Fibroblast of lung (primary cell): ENCODE measurements at regions not wholly inside any gene's neighbourhood (a gene's known extent, or its start where the extent isn't known, plus 50 kb on each side); places are given as distances from the start of the nearest gene placed in this dataset.

ENCODE experiments used
- DNase-seq, 2 donors: peaks; one replicate each; pipeline versions ENCODE4 v3.0.0 to v3.0.0-alpha.2; 2010; ENCODE audit warnings: low read depth in 2 of 2
- H2AFZ ChIP-seq: 2 replicates; pipeline ENCODE4 v1.5.1; 2012; ENCODE audit warnings: low read length, control low read depth, inconsistent platforms
- H3K27ac ChIP-seq: 2 replicates; pipeline ENCODE4 v1.5.1; 2011; ENCODE audit warnings: low read length, control low read depth; ENCODE audit not compliant: insufficient read depth
- H3K27me3 ChIP-seq: 2 replicates; pipeline ENCODE4 v1.5.1; 2011; ENCODE audit warnings: mild to moderate bottlenecking, low read length; ENCODE audit not compliant: control insufficient read depth, insufficient read depth
- H3K36me3 ChIP-seq: 2 replicates; pipeline ENCODE4 v1.5.1; 2011; ENCODE audit warnings: low read length; ENCODE audit not compliant: control insufficient read depth, insufficient read depth
- H3K4me1 ChIP-seq: 2 replicates; pipeline ENCODE4 v1.5.1; 2011; ENCODE audit warnings: low read length; ENCODE audit not compliant: control insufficient read depth, insufficient read depth; ENCODE audit errors: extremely low read depth
- H3K4me2 ChIP-seq: 2 replicates; pipeline ENCODE4 v1.5.1; 2011; ENCODE audit warnings: low read length, control low read depth; ENCODE audit not compliant: insufficient read depth; ENCODE audit errors: extremely low read depth
- H3K4me3 ChIP-seq, 4 experiments: fragments of 200-600 bp in 1 of 4; sonication (generic) in 1 of 4; replicated peaks in 1 of 4; 2 replicates each; pipeline ENCODE4 v1.5.1; 2011 to 2016; ENCODE audit warnings: low read length in 4 of 4, low read depth in 3 of 4, mild to moderate bottlenecking in 3 of 4, control low read depth in 2 of 4, inconsistent platforms in 1 of 4, mixed read lengths in 1 of 4; ENCODE audit not compliant: insufficient read depth in 1 of 4; ENCODE audit errors: control extremely low read depth in 1 of 4
- H3K79me2 ChIP-seq: 2 replicates; pipeline ENCODE4 v1.5.1; 2012; ENCODE audit warnings: mild to moderate bottlenecking, low read length, inconsistent platforms; ENCODE audit not compliant: control insufficient read depth, insufficient read depth
- H3K9ac ChIP-seq: 2 replicates; pipeline ENCODE4 v1.5.1; 2011; ENCODE audit warnings: mild to moderate bottlenecking, low read length, control low read depth; ENCODE audit not compliant: insufficient read depth
- H3K9me3 ChIP-seq: 2 replicates; pipeline ENCODE4 v1.5.1; 2012; ENCODE audit warnings: low read depth, low read length; ENCODE audit not compliant: control insufficient read depth, insufficient read depth
- H4K20me1 ChIP-seq: 2 replicates; pipeline ENCODE4 v1.5.1; 2011; ENCODE audit warnings: low read length; ENCODE audit not compliant: control insufficient read depth, insufficient read depth; ENCODE audit errors: extremely low read depth
- CTCF ChIP-seq, 2 donors: IDR thresholded peaks in 1 of 2; conservative IDR thresholded peaks in 1 of 2; 1 replicate in 1 of 2; 2 replicates in 1 of 2; pipeline ENCODE4 v1.5.1; 2011 to 2012; ENCODE audit warnings: low read length in 2 of 2, control low read depth in 1 of 2, inconsistent platforms in 1 of 2, low read depth in 1 of 2, mild to moderate bottlenecking in 1 of 2
- EZH2 ChIP-seq: IDR thresholded peaks from 2 replicates; pipeline ENCODE4 v1.5.1; 2012; ENCODE audit warnings: low read length, control low read depth, mild to moderate bottlenecking; ENCODE audit errors: missing control alignments

- no peak overlapping the region for H3K4me2 ChIP-seq
- no peak overlapping the region for H3K9ac ChIP-seq
- no peaks in the 10 kb centered on the region for H3K4me1 ChIP-seq
- DNase-seq: no peak
- no peak for TF ChIP-seq CTCF (conservative IDR thresholded peaks at IDR 0.05 in 1 of 2, IDR thresholded peaks at IDR 0.05 in 1 of 2; ENCODE audit: low read depth in 1 of 2, low read length in 2 of 2)
- TF ChIP-seq EZH2: no peak
- no peaks in the 10 kb centered on the region for H3K36me3 ChIP-seq
- H4K20me1 ChIP-seq: no peaks in the 10 kb centered on the region
- H3K9me3 ChIP-seq: no peaks in the 10 kb centered on the region
- H2AFZ ChIP-seq: no peak overlapping the region
- no peak overlapping the region for H3K27ac ChIP-seq
- H3K4me3 ChIP-seq: no peak overlapping the region
- H3K27me3 ChIP-seq: no peaks in the 10 kb centered on the region
- no peaks in the 10 kb centered on the region for H3K79me2 ChIP-seq
These were observed 222.9 kb upstream of the DAAM1 start for GRCh38 chr14:58965601-58966000.

GRCh38 chr14:58966997-58967396 is 221.5 kb upstream of the DAAM1 start:
- H3K79me2 ChIP-seq: no peaks in the 10 kb centered on the region
- no peak for TF ChIP-seq CTCF (conservative IDR thresholded peaks at IDR 0.05 in 1 of 2, IDR thresholded peaks at IDR 0.05 in 1 of 2; ENCODE audit: low read depth in 1 of 2, low read length in 2 of 2)
- no peak for TF ChIP-seq EZH2
- no peaks in the 10 kb centered on the region for H3K4me1 ChIP-seq
- H3K27me3 ChIP-seq: no peaks in the 10 kb centered on the region
- no peak overlapping the region for H3K4me3 ChIP-seq
- no peak overlapping the region for H3K9ac ChIP-seq
- no peaks in the 10 kb centered on the region for H4K20me1 ChIP-seq
- no peak overlapping the region for H3K27ac ChIP-seq
- no peak for DNase-seq
- no peaks in the 10 kb centered on the region for H3K36me3 ChIP-seq
- no peaks in the 10 kb centered on the region for H3K9me3 ChIP-seq
- no peak overlapping the region for H3K4me2 ChIP-seq
- no peak overlapping the region for H2AFZ ChIP-seq

GRCh38 chr14:58969951-58970751 is 218.3 kb upstream of the DAAM1 start:
- Histone ChIP-seq H4K20me1 (no peaks in the 10 kb centered on the region), H3K4me2 (no peak overlapping the region), H2AFZ (no peak overlapping the region), H3K9me3 (no peaks in the 10 kb centered on the region), H3K79me2 (no peaks in the 10 kb centered on the region), H3K36me3 (no peaks in the 10 kb centered on the region), H3K4me3 (no peak overlapping the region), H3K4me1 (no peaks in the 10 kb centered on the region), H3K27ac (no peak overlapping the region), H3K9ac (no peak overlapping the region), H3K27me3 (no peaks in the 10 kb centered on the region)
- TF ChIP-seq EZH2 (no peak), CTCF (conservative IDR thresholded peaks at IDR 0.05 in 1 of 2, IDR thresholded peaks at IDR 0.05 in 1 of 2; ENCODE audit: low read depth in 1 of 2, low read length in 2 of 2) (no peak)
- peak in 1 of 2 donors; percentile 72 for DNase-seq
